ENCODE measurements at regions not wholly inside any gene's neighbourhood (a gene's known extent, or its start where the extent isn't known, plus 50 kb on each side); places are given as distances from the start of the nearest gene placed in this dataset.

DNA sequence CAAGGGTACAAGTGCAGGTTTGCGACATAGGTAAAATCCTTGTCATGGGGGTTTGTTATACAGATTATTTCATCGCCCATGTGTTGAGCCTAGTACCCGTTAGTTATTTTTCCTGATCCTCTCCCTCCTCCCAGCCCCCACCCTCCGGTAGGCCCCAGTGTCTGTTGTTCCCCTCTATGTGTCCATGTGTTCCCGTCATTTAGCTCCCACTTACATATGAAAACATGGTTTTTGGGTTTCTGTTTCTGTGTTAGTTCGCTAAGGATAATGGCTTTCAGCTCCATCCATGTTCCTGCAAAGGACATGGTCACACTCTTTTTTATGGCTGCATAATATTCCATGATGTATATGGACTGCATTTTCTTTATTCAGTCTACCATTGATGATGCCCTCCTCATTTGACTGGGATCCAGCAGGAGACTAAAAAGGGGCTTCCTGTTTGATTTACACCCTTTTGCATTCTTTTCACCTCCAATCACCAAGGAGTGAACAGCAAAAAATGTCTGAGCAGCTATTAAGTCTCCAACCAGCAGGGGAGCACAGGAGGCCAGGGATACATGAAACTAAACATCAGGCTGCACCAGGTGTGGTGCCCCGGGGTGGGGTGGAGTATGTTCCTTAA is 188.2 kb downstream of the SKIDA1 start:
- Histone ChIP-seq H3K4me1 (ENCODE audit: insufficient read depth, low read length) (peaks cover 18% of the 10 kb centered on the region), H3K4me3 (ENCODE audit: low read length) (no peak overlapping the region), H3K36me3 (ENCODE audit: insufficient read depth, low read length) (no peaks in the 10 kb centered on the region), H3K9me3 (ENCODE audit: insufficient read depth, low read depth, low read length) (no peaks in the 10 kb centered on the region), H3K27ac (ENCODE audit: low read depth, low read length) (peak overlapping the region; percentile 62; the same call in 1 of the 2 replicates), H3K27me3 (ENCODE audit: insufficient read depth, low read length) (no peaks in the 10 kb centered on the region), H3K9ac (ENCODE audit: low read depth, low read length) (no peak overlapping the region)
- WGBS = 75% methylated on average over 6 of the region's 7 CpGs

- WGBS = 19% methylated on average over 8 of the region's 8 CpGs
- peaks cover 18% of the 10 kb centered on the region for H3K4me1 ChIP-seq (ENCODE audit: insufficient read depth, low read length)
- no peaks in the 10 kb centered on the region for H3K27me3 ChIP-seq (ENCODE audit: insufficient read depth, low read length)
- no peaks in the 10 kb centered on the region for H3K36me3 ChIP-seq (ENCODE audit: insufficient read depth, low read length)
- 0 out of 2 replicates have a peak overlapping the region, but pooled peaks have one; percentile 2 for H3K4me3 ChIP-seq (ENCODE audit: low read length)
- no peaks in the 10 kb centered on the region for H3K9me3 ChIP-seq (ENCODE audit: insufficient read depth, low read depth, low read length)
- H3K27ac ChIP-seq (ENCODE audit: low read depth, low read length) = peak overlapping the region; percentile 92
- peak overlapping the region; percentile 42; the same call in 1 of the 2 replicates for H3K9ac ChIP-seq (ENCODE audit: low read depth, low read length)
Observed at GRCh38 chr10:21336476-21337170, 188.9 kb downstream of the SKIDA1 start.

DNA sequence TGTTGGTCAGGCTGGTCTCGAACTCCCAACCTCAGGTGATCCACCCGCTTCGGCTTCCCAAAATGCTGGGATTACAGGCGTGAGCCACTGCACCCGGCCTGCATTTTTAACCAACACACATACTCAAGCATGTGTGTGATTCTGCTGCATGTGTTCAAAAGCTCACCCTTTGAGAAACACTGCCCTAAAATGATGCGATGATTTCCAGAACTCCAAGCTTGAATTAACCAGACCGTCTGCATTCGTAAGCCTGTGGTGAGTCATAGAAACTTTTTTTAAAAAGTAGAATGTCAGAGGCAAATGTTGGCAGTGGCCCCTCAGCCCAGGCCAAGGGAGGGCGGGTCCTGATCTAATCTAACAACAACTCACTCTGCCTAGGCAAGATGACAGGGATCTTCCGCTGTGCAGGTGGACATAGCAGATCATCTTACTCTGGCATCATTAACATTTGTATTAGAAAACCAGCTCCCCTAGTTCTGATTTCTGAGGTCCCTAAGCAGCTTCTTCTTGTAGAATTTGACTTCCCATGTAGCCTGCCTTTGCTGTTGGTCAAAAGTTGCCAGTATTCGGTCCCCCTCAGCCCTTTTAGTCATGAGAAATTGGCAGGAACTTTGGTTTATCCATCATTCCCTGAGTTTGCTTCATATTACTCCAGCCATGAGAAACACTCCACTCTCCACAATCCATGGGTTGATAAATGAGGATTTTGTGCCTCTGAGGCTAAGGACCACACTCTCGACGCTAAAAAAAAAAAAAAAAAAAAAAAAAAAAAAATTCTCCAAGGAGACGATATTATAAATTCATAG is 190.4 kb downstream of the SKIDA1 start:
- Histone ChIP-seq H3K36me3 (ENCODE audit: insufficient read depth, low read length) (no peaks in the 10 kb centered on the region), H3K9ac (ENCODE audit: low read depth, low read length) (no peak overlapping the region)
- WGBS = 82% methylated on average over 11 of the region's 14 CpGs

DNA sequence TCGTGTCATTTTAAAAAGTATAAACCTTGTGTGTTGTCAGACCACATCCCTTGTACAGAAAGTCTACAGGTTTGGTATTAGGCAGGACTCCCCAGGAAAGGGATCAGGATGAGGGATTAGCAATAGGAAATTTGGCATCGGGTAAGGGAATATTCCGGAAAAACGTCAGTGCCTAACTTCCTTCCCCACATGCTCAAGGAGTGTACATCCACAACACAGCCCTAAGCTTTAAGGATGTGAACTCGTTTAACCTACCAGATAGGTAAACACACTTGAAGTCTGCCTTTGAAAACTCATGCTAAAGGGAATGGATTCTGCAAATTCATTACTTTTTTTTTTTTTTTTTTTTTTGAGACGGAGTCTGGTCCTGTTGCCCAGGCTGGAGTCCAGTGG is 194.9 kb downstream of the SKIDA1 start:
- peaks cover 18% of the 10 kb centered on the region for H3K4me1 ChIP-seq (ENCODE audit: insufficient read depth, low read length)
- H3K27ac ChIP-seq (ENCODE audit: low read depth, low read length) = no peak overlapping the region
- H3K4me3 ChIP-seq (ENCODE audit: low read length) = no peak overlapping the region
- H3K9ac ChIP-seq (ENCODE audit: low read depth, low read length) = no peak overlapping the region
- WGBS = 90% methylated on average over 6 of the region's 6 CpGs
- no peaks in the 10 kb centered on the region for H3K9me3 ChIP-seq (ENCODE audit: insufficient read depth, low read depth, low read length)
- no peaks in the 10 kb centered on the region for H3K27me3 ChIP-seq (ENCODE audit: insufficient read depth, low read length)
- no peaks in the 10 kb centered on the region for H3K36me3 ChIP-seq (ENCODE audit: insufficient read depth, low read length)

More for the DNA sequence above, 190.4 kb downstream of the SKIDA1 start:
- peaks cover 18% of the 10 kb centered on the region for H3K4me1 ChIP-seq (ENCODE audit: insufficient read depth, low read length)
- H3K27ac ChIP-seq (ENCODE audit: low read depth, low read length) = no peak overlapping the region
- H3K9me3 ChIP-seq (ENCODE audit: insufficient read depth, low read depth, low read length) = no peaks in the 10 kb centered on the region
- H3K4me3 ChIP-seq (ENCODE audit: low read length) = no peak overlapping the region
- no peaks in the 10 kb centered on the region for H3K27me3 ChIP-seq (ENCODE audit: insufficient read depth, low read length)

- Histone ChIP-seq H3K4me1 (ENCODE audit: insufficient read depth, low read length) (peaks cover 12% of the 10 kb centered on the region), H3K4me3 (ENCODE audit: low read length) (no peak overlapping the region), H3K36me3 (ENCODE audit: insufficient read depth, low read length) (no peaks in the 10 kb centered on the region), H3K27me3 (ENCODE audit: insufficient read depth, low read length) (no peaks in the 10 kb centered on the region), H3K27ac (ENCODE audit: low read depth, low read length) (no peak overlapping the region), H3K9ac (ENCODE audit: low read depth, low read length) (no peak overlapping the region), H3K9me3 (ENCODE audit: insufficient read depth, low read depth, low read length) (no peaks in the 10 kb centered on the region)
- WGBS = 96% methylated on average over 4 of the region's 4 CpGs
Observed at GRCh38 chr10:21329995-21330627, 195.4 kb downstream of the SKIDA1 start.

- Histone ChIP-seq H3K9me3 (ENCODE audit: insufficient read depth, low read depth, low read length) (no peaks in the 10 kb centered on the region), H3K9ac (ENCODE audit: low read depth, low read length) (no peak overlapping the region)
- WGBS = 65% methylated on average over 10 of the region's 10 CpGs
Observed at GRCh38 chr10:21327289-21327993, 198.0 kb downstream of the SKIDA1 start.

DNA sequence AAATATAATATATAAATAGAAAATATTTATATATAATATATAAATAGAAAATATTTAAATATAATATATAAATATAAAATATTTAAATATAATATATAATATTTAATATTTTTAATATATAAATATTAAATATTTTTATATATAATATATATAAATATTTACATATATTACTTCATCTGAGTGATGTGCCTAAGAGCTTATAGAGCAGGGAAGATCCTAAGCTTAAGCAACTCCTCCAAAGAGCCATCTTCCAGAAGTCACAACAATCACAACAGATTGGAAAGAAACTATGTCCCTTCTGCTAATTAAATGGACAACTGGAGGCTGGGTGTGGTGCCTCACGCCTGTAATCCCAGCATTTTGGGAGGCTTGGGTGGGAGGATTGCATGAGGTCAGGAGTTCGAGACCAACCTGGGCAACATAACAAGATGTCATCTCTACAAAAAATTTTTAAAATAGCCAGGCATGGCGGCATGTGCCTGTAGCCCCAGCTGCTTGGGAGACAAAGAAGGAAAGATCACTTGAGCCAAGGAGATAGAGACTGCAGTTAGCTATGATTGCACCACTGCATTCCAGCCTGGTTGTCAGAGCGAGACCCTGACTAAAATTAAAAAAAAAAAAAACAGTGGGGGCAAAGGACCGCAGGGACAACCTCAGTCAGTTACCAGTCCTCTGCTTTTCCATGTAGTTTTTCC is 198.7 kb downstream of the SKIDA1 start:
- Histone ChIP-seq H3K9ac (ENCODE audit: low read depth, low read length) (no peak overlapping the region), H3K36me3 (ENCODE audit: insufficient read depth, low read length) (no peaks in the 10 kb centered on the region), H3K27me3 (ENCODE audit: insufficient read depth, low read length) (no peaks in the 10 kb centered on the region), H3K4me1 (ENCODE audit: insufficient read depth, low read length) (peaks cover 9% of the 10 kb centered on the region), H3K4me3 (ENCODE audit: low read length) (no peak overlapping the region), H3K27ac (ENCODE audit: low read depth, low read length) (no peak overlapping the region), H3K9me3 (ENCODE audit: insufficient read depth, low read depth, low read length) (no peaks in the 10 kb centered on the region)
- WGBS = 79% methylated on average over 5 of the region's 5 CpGs

More at GRCh38 chr10:21327289-21327993, 198.0 kb downstream of the SKIDA1 start:
- H3K27me3 ChIP-seq (ENCODE audit: insufficient read depth, low read length) = no peaks in the 10 kb centered on the region
- H3K4me3 ChIP-seq (ENCODE audit: low read length) = no peak overlapping the region
- H3K4me1 ChIP-seq (ENCODE audit: insufficient read depth, low read length) = peaks cover 9% of the 10 kb centered on the region
- H3K36me3 ChIP-seq (ENCODE audit: insufficient read depth, low read length) = no peaks in the 10 kb centered on the region
- no peak overlapping the region for H3K27ac ChIP-seq (ENCODE audit: low read depth, low read length)

- no peak overlapping the region for H3K4me3 ChIP-seq (ENCODE audit: low read length)
- no peaks in the 10 kb centered on the region for H3K9me3 ChIP-seq (ENCODE audit: insufficient read depth, low read depth, low read length)
- no peak overlapping the region for H3K9ac ChIP-seq (ENCODE audit: low read depth, low read length)
- no peak overlapping the region for H3K27ac ChIP-seq (ENCODE audit: low read depth, low read length)
- H3K27me3 ChIP-seq (ENCODE audit: insufficient read depth, low read length) = no peaks in the 10 kb centered on the region
- H3K4me1 ChIP-seq (ENCODE audit: insufficient read depth, low read length) = peaks cover 38% of the 10 kb centered on the region
- 82% methylated on average over 15 of the region's 15 CpGs for WGBS
- no peaks in the 10 kb centered on the region for H3K36me3 ChIP-seq (ENCODE audit: insufficient read depth, low read length)
Observed at GRCh38 chr10:21318540-21319167, 206.8 kb downstream of the SKIDA1 start.

DNA sequence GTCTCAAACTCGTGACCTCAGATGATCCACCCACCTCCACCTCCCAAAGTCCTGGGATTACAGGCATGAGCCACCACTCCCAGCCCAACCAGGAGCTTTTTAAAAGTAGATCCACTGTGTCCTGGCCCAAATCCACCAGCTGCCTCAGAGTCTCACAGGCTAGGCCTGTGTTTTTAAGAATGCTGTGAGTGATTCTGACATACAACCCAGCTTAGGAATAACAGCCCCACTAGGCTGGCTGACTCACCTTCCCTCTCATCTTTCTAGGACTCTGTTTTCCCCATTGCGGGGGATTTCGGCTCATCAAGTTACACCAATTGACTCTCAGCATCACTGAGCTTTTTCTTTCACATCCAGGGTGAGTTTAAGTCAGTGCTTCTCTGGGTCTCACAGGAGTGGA is 207.6 kb downstream of the SKIDA1 start:
- 85% methylated on average over 3 of the region's 3 CpGs for WGBS
- H3K36me3 ChIP-seq (ENCODE audit: insufficient read depth, low read length) = no peaks in the 10 kb centered on the region
- H3K27me3 ChIP-seq (ENCODE audit: insufficient read depth, low read length) = no peaks in the 10 kb centered on the region
- no peaks in the 10 kb centered on the region for H3K9me3 ChIP-seq (ENCODE audit: insufficient read depth, low read depth, low read length)
- no peak overlapping the region for H3K9ac ChIP-seq (ENCODE audit: low read depth, low read length)
- no peak overlapping the region for H3K27ac ChIP-seq (ENCODE audit: low read depth, low read length)
- no peak overlapping the region for H3K4me3 ChIP-seq (ENCODE audit: low read length)
- peaks cover 40% of the 10 kb centered on the region for H3K4me1 ChIP-seq (ENCODE audit: insufficient read depth, low read length)

All from HUES64 (cell line).